T follicular helper cell (primary cell): ENCODE measurements at regions not wholly inside any gene's neighbourhood (a gene's known extent, or its start where the extent isn't known, plus 50 kb on each side); places are given as distances from the start of the nearest gene placed in this dataset.

Source experiments
- DNase-seq: peaks from one replicate; pipeline ENCODE4 v3.0.0-alpha.2; 2020; ENCODE audit warnings: low read depth

GRCh38 chr20:22916021-22916842 is 118.9 kb upstream of the SSTR4 start:
- DNase-seq, result no peak

- no peak for DNase-seq
Observed at GRCh38 chr20:22918286-22918983, 116.7 kb upstream of the SSTR4 start.

- DNase-seq, result no peak
Observed at GRCh38 chr20:22920898-22921297, 114.2 kb upstream of the SSTR4 start.

- DNase-seq, result no peak
Observed at GRCh38 chr20:22921595-22922421, 113.3 kb upstream of the SSTR4 start.

- no peak for DNase-seq
Observed at GRCh38 chr20:22922987-22923386, 112.1 kb upstream of the SSTR4 start.

- no peak for DNase-seq
Observed at GRCh38 chr20:22924046-22924737, 110.9 kb upstream of the SSTR4 start.

- no peak for DNase-seq
Observed at GRCh38 chr20:22924949-22925612, 110.0 kb upstream of the SSTR4 start.

GRCh38 chr20:22925613-22925983 is 109.5 kb upstream of the SSTR4 start:
- no peak for DNase-seq

- no peak for DNase-seq
Observed at GRCh38 chr20:22927537-22927936, 107.6 kb upstream of the SSTR4 start.

- no peak for DNase-seq
Observed at GRCh38 chr20:22928679-22929078, 106.4 kb upstream of the SSTR4 start.

GRCh38 chr20:22929661-22930060 is 105.5 kb upstream of the SSTR4 start:
- DNase-seq, result no peak

GRCh38 chr20:22931653-22932608 is 103.2 kb upstream of the SSTR4 start:
- DNase-seq, result no peak

GRCh38 chr20:22939181-22939580 is 95.9 kb upstream of the SSTR4 start:
- DNase-seq, result no peak

- no peak for DNase-seq
Observed at GRCh38 chr20:22940350-22940749, 94.8 kb upstream of the SSTR4 start.

GRCh38 chr20:22941550-22941949 is 93.6 kb upstream of the SSTR4 start:
- no peak for DNase-seq

GRCh38 chr20:22942742-22943141 is 92.4 kb upstream of the SSTR4 start:
- no peak for DNase-seq

- no peak for DNase-seq
Observed at GRCh38 chr20:22944062-22944461, 91.0 kb upstream of the SSTR4 start.

- DNase-seq, result no peak
Observed at GRCh38 chr20:22944936-22945335, 90.2 kb upstream of the SSTR4 start.

- no peak for DNase-seq
Observed at GRCh38 chr20:22946596-22946995, 88.5 kb upstream of the SSTR4 start.
